Endodermal cell (in vitro differentiated cells): ENCODE measurements at regions not wholly inside any gene's neighbourhood (a gene's known extent, or its start where the extent isn't known, plus 50 kb on each side); places are given as distances from the start of the nearest gene placed in this dataset.

Source experiments
- DNase-seq: peaks from one replicate; pipeline ENCODE4 v3.0.0-alpha.2; 2017
- H3K27ac ChIP-seq: 2 replicates; pipeline ENCODE4 v1.5.1; 2013; ENCODE audit warnings: mild to moderate bottlenecking, low read depth, low read length, moderate library complexity
- H3K27me3 ChIP-seq: 2 replicates; pipeline ENCODE4 v1.6.1; 2013; ENCODE audit warnings: mild to moderate bottlenecking, low read length, moderate library complexity; ENCODE audit not compliant: insufficient read depth, control insufficient read depth, poor library complexity, severe bottlenecking
- H3K36me3 ChIP-seq: 2 replicates; pipeline ENCODE4 v1.7.0; 2013; ENCODE audit warnings: mild to moderate bottlenecking, low read length, moderate library complexity; ENCODE audit not compliant: control insufficient read depth, insufficient read depth
- H3K4me1 ChIP-seq: one replicate; pipeline ENCODE4 v1.7.0; 2013; ENCODE audit warnings: low read length; ENCODE audit not compliant: control insufficient read depth, insufficient read depth
- H3K4me3 ChIP-seq: 2 replicates; pipeline ENCODE4 v1.5.1; 2013; ENCODE audit warnings: mild to moderate bottlenecking, low read length, moderate library complexity
- H3K9ac ChIP-seq: 2 replicates; pipeline ENCODE4 v1.6.1; 2013; ENCODE audit warnings: mild to moderate bottlenecking, low read length, moderate library complexity; ENCODE audit not compliant: poor library complexity, severe bottlenecking; ENCODE audit errors: extremely low read depth
- H3K9me3 ChIP-seq: 2 replicates; pipeline ENCODE4 v1.6.1; 2013; ENCODE audit warnings: mild to moderate bottlenecking, low read length, moderate library complexity; ENCODE audit not compliant: control insufficient read depth
- H3K27ac Mint-ChIP-seq: 2 replicates; pipeline ENCODE4 v1.8.0; 2020; ENCODE audit warnings: mixed read lengths
- H3K27me3 Mint-ChIP-seq: 2 replicates; pipeline ENCODE4 v1.8.0; 2021; ENCODE audit warnings: mild to moderate bottlenecking, mixed read lengths; ENCODE audit not compliant: insufficient read depth
- H3K36me3 Mint-ChIP-seq: 2 replicates; pipeline ENCODE4 v1.8.0; 2020; ENCODE audit warnings: low read depth, mixed read lengths
- H3K4me1 Mint-ChIP-seq: 2 replicates; pipeline ENCODE4 v1.8.0; 2020; ENCODE audit warnings: mixed read lengths
- H3K4me3 Mint-ChIP-seq: 2 replicates; pipeline ENCODE4 v1.8.0; 2020; ENCODE audit warnings: mild to moderate bottlenecking, moderate library complexity, mixed read lengths
- H3K9me3 Mint-ChIP-seq: 2 replicates; pipeline ENCODE4 v1.8.0; 2020; ENCODE audit warnings: mild to moderate bottlenecking, mixed read lengths
- CTCF ChIP-seq: fragments of 200-600 bp; sonication (generic); conservative IDR thresholded peaks from 2 replicates; pipeline ENCODE4 v1.5.0; 2021; ENCODE audit warnings: antibody characterized with exemption, mild to moderate bottlenecking
- WGBS, 2 experiments: methylation state at CpG; one replicate each; pipeline versions ENCODE4 v1.1.5 to v1.1.7; 2013; ENCODE audit warnings: missing lambda C conversion rate in 2 of 2, mixed read lengths in 1 of 2; ENCODE audit not compliant: insufficient coverage in 1 of 2, insufficient read length in 1 of 2; 5-methylcytosine and 5-hydroxymethylcytosine counted together

GRCh38 chr2:147293991-147294824 is 550.6 kb upstream of the ACVR2A start:
- Mint-ChIP-seq H3K4me1 (peaks cover 2% of the 10 kb centered on the region), H3K36me3 (no peaks in the 10 kb centered on the region), H3K27ac (no peak overlapping the region), H3K27me3 (no peaks in the 10 kb centered on the region), H3K4me3 (no peak overlapping the region), H3K9me3 (no peaks in the 10 kb centered on the region)
- Histone ChIP-seq H3K4me1 (no peaks in the 10 kb centered on the region), H3K9me3 (no peaks in the 10 kb centered on the region), H3K9ac (no peak overlapping the region), H3K27ac (no peak overlapping the region), H3K4me3 (no peak overlapping the region), H3K27me3 (no peaks in the 10 kb centered on the region), H3K36me3 (no peaks in the 10 kb centered on the region)
- no peak for DNase-seq
- 92 to 100% methylated on average over 3 to 4 of the region's 4 CpGs for WGBS, 2 experiments
- no peak for TF ChIP-seq CTCF

- H3K27ac Mint-ChIP-seq = no peak overlapping the region
- Histone ChIP-seq H3K9ac (no peak overlapping the region), H3K4me1 (no peaks in the 10 kb centered on the region), H3K27ac (no peak overlapping the region), H3K36me3 (no peaks in the 10 kb centered on the region), H3K27me3 (no peaks in the 10 kb centered on the region), H3K9me3 (no peaks in the 10 kb centered on the region), H3K4me3 (no peak overlapping the region)
- H3K36me3 Mint-ChIP-seq = no peaks in the 10 kb centered on the region
- no peaks in the 10 kb centered on the region for H3K4me1 Mint-ChIP-seq
- H3K9me3 Mint-ChIP-seq = peaks cover 5% of the 10 kb centered on the region
- no peak overlapping the region for H3K4me3 Mint-ChIP-seq
- DNase-seq = no peak
- no peak for TF ChIP-seq CTCF
- no peaks in the 10 kb centered on the region for H3K27me3 Mint-ChIP-seq
These were observed 556.7 kb upstream of the ACVR2A start for GRCh38 chr2:147288131-147288530.

GRCh38 chr2:147275943-147276342 is 568.9 kb upstream of the ACVR2A start:
- H3K9me3 Mint-ChIP-seq = no peaks in the 10 kb centered on the region

More at GRCh38 chr2:147275943-147276342, 568.9 kb upstream of the ACVR2A start:
- H3K9me3 ChIP-seq = no peaks in the 10 kb centered on the region
- H3K4me1 Mint-ChIP-seq = peaks cover 12% of the 10 kb centered on the region
- no peaks in the 10 kb centered on the region for H3K27me3 ChIP-seq
- H3K4me3 ChIP-seq = no peak overlapping the region
- H3K9ac ChIP-seq = no peak overlapping the region
- peak; percentile 71 for TF ChIP-seq CTCF
- WGBS, 2 experiments = 93% methylated on average over 2 to 6 of the region's 6 CpGs
- H3K27ac Mint-ChIP-seq = no peak overlapping the region
- H3K36me3 Mint-ChIP-seq = no peaks in the 10 kb centered on the region
- peaks cover 7% of the 10 kb centered on the region for H3K4me1 ChIP-seq
- H3K27me3 Mint-ChIP-seq = no peaks in the 10 kb centered on the region
- H3K36me3 ChIP-seq = no peaks in the 10 kb centered on the region
- peak; percentile 79 for DNase-seq
- no peak overlapping the region for H3K4me3 Mint-ChIP-seq
- no peak overlapping the region for H3K27ac ChIP-seq
